HepG2 (cell line): ENCODE measurements at regions not wholly inside any gene's neighbourhood (a gene's known extent, or its start where the extent isn't known, plus 50 kb on each side); places are given as distances from the start of the nearest gene placed in this dataset.

Experiments used
- ATAC-seq: fragments of 200-7000 bp; cut with Tn5 transposase; 3 replicates; pipeline ENCODE4 v1.9.1; 2020; ENCODE audit warnings: mild to moderate bottlenecking, moderate library complexity
- BruUV-seq: library from RNA; stranded (reverse); fragments of 400-500 nt; replicated peaks from 2 replicates; lab custom pipeline; 2021; lab: Mats Ljungman, UMichigan
- CTCF ChIA-PET: fragments of 300-600 bp; formaldehyde crosslinking; extraction: SDS; loops from one replicate; lab custom pipeline; 2021; ENCODE audit warnings: low total read pairs, inconsistent platforms, low intra/inter-chr PET ratio; lab: Yijun Ruan, JAX
- POLR2A ChIA-PET: fragments of 350-600 bp; sonication (Branson Sonifier 250); formaldehyde crosslinking; loops from one replicate; lab custom pipeline; 2020; ENCODE audit warnings: antibody characterized with exemption, inconsistent platforms; lab: Yijun Ruan, JAX
- DNase-seq: peaks from one replicate; pipeline ENCODE4 v3.0.0-alpha.2; 2015; ENCODE audit warnings: low spot score
- FAIRE-seq: peaks from 3 replicates; lab custom pipeline; 2011; peaks lifted over from hg19 to GRCh38; lab: Jason Lieb, UNC
- H2AFZ ChIP-seq: one replicate; pipeline ENCODE4 v1.6.1; 2011; ENCODE audit warnings: low read length, inconsistent platforms
- H3K27ac ChIP-seq: fragments of 300-600 bp; 3 replicates; pipeline ENCODE4 v1.8.0; 2011; ENCODE audit warnings: mixed run types, mild to moderate bottlenecking, mixed read lengths, low read length, inconsistent platforms; ENCODE audit not compliant: insufficient read depth; ENCODE audit errors: extremely low read length
- H3K27me3 ChIP-seq, 2 experiments: fragments of 200-600 bp in 1 of 2; 2 replicates in 1 of 2; 3 replicates in 1 of 2; pipeline versions ENCODE4 v1.6.0 to v1.8.0; 2011; ENCODE audit warnings: low read length in 2 of 2, mild to moderate bottlenecking in 2 of 2, moderate library complexity in 2 of 2, inconsistent platforms in 1 of 2; ENCODE audit not compliant: insufficient read depth in 2 of 2, control insufficient read depth in 1 of 2
- H3K36me3 ChIP-seq, 2 experiments: fragments of 200-600 bp in 1 of 2; replicated peaks in 1 of 2; 2 replicates in 1 of 2; 3 replicates in 1 of 2; pipeline versions ENCODE4 v1.5.1 to v1.8.0; 2011; ENCODE audit warnings: low read length in 2 of 2, inconsistent platforms in 1 of 2; ENCODE audit not compliant: insufficient read depth in 2 of 2, control insufficient read depth in 1 of 2
- H3K4me1 ChIP-seq: 2 replicates; pipeline ENCODE4 v1.5.1; 2012; ENCODE audit warnings: low read length, inconsistent platforms; ENCODE audit not compliant: insufficient read depth
- H3K4me2 ChIP-seq: 2 replicates; pipeline ENCODE4 v1.6.0; 2011; ENCODE audit warnings: low read depth, low read length, inconsistent platforms
- H3K4me3 ChIP-seq, 3 experiments: fragments of 200-600 bp in 1 of 3; sonication (generic), shearing (Covaris generic) in 1 of 3; replicated peaks in 1 of 3; 2 replicates each; pipeline ENCODE4 v1.5.1; 2011 to 2016; ENCODE audit warnings: low read length in 3 of 3, inconsistent platforms in 2 of 3, low read depth in 2 of 3, mild to moderate bottlenecking in 2 of 3, control low read depth in 1 of 3, mixed read lengths in 1 of 3; ENCODE audit not compliant: insufficient read depth in 1 of 3
- H3K79me2 ChIP-seq: one replicate; pipeline ENCODE4 v1.6.1; 2011; ENCODE audit warnings: low read length, inconsistent platforms; ENCODE audit not compliant: insufficient read depth
- H3K9ac ChIP-seq: 2 replicates; pipeline ENCODE4 v1.6.0; 2011; ENCODE audit warnings: mild to moderate bottlenecking, low read depth, low read length, inconsistent platforms; ENCODE audit not compliant: insufficient read depth
- H3K9me3 ChIP-seq: 2 replicates; pipeline ENCODE4 v1.5.1; 2012; ENCODE audit warnings: mild to moderate bottlenecking, low read length
- H4K20me1 ChIP-seq: 2 replicates; pipeline ENCODE4 v1.6.0; 2011; ENCODE audit warnings: inconsistent platforms, mild to moderate bottlenecking, low read length, moderate library complexity; ENCODE audit not compliant: insufficient read depth
- MYPOP ChIP-seq: sonication (generic); formaldehyde crosslinking; IDR thresholded peaks from 2 replicates; pipeline ENCODE4 v1.8.1; 2023; ENCODE audit warnings: mild to moderate bottlenecking, moderate library complexity, missing genetic modification reagents
- SP1 ChIP-seq, 2 experiments: fragments of 450-650 bp in 1 of 2; sonication (generic) in 1 of 2; formaldehyde crosslinking in 1 of 2; IDR thresholded peaks; 2 replicates each; pipeline versions ENCODE4 v1.4.0 to v1.6.1; 2016 to 2020; ENCODE audit warnings: missing genetic modification reagents in 1 of 2
- TCF7 ChIP-seq: sonication (generic); IDR thresholded peaks from 2 replicates; pipeline ENCODE4 v1.6.1; 2016; ENCODE audit warnings: antibody characterized with exemption, low read depth
- ZC3H13 ChIP-seq: sonication (generic); formaldehyde crosslinking; IDR thresholded peaks from 2 replicates; pipeline ENCODE4 v1.8.1; 2023; ENCODE audit warnings: mild to moderate bottlenecking, missing genetic modification reagents, moderate library complexity
- ZNF501 ChIP-seq: sonication (generic); formaldehyde crosslinking; IDR thresholded peaks from 2 replicates; pipeline ENCODE4 v1.5.1; 2020; ENCODE audit warnings: mild to moderate bottlenecking, moderate library complexity, missing genetic modification reagents
- ZNF530 ChIP-seq: sonication (generic); formaldehyde crosslinking; IDR thresholded peaks from 2 replicates; pipeline ENCODE4 v1.5.0; 2020; ENCODE audit warnings: low read depth, mild to moderate bottlenecking, missing genetic modification reagents
- ZNF549 ChIP-seq: sonication (generic); formaldehyde crosslinking; IDR thresholded peaks from 2 replicates; pipeline ENCODE4 v1.5.0; 2020; ENCODE audit warnings: missing genetic modification reagents
- ZNF672 ChIP-seq: sonication (generic); formaldehyde crosslinking; IDR thresholded peaks from 2 replicates; pipeline ENCODE4 v1.8.1; 2022; ENCODE audit warnings: missing genetic modification reagents
- ZSCAN31 ChIP-seq: sonication (generic); formaldehyde crosslinking; IDR thresholded peaks from 2 replicates; pipeline ENCODE4 v1.5.0; 2020; ENCODE audit warnings: low read depth, mild to moderate bottlenecking, missing genetic modification reagents
- ZSCAN9 ChIP-seq: IDR thresholded peaks from 2 replicates; pipeline ENCODE4 v1.6.1; 2016; ENCODE audit warnings: borderline replicate concordance
- WGBS: methylation state at CpG from one replicate; pipeline ENCODE4 v1.1.6; 2017; ENCODE audit warnings: low lambda C conversion rate; 5-methylcytosine and 5-hydroxymethylcytosine counted together
- in situ Hi-C: cut with HindIII; loops from 2 replicates; pipeline ENCODE4 v1.10.0; 2017; ENCODE audit warnings: low pct_unique_long_range_greater_than_20kb; ENCODE audit not compliant: extremely low pct_ligation_motif_present
- intact Hi-C: fragments of 100-400 bp; cut with micrococcal nuclease; formaldehyde crosslinking; loops from one replicate; pipeline ENCODE4 v1.10.0; 2022; ENCODE audit not compliant: unreplicated experiment
- TF ChIP-seq, protein P1 (sequence below): sonication (generic); formaldehyde crosslinking; IDR thresholded peaks from 2 replicates; pipeline ENCODE4 v1.5.0; 2020; ENCODE audit warnings: mild to moderate bottlenecking, missing genetic modification reagents

DNA sequence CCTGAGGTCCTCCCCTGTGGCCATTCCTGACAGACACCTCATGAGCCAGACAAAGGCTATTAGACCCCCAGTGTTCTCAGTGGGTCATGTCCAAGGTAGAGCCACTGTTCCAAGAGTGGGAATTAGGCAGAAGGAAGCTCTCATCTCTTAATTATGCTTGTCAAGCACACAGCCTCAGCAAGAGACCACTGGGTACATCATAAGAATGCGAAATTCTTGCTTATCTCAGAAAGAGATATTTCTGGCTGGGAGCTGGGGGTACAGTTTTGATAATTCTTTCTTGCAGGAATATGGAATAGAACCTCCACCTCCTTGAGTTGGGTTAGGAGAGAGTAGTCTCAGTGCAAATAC is 1280.0 kb upstream of the CNTN5 start:
- no peak overlapping the region for H2AFZ ChIP-seq
- POLR2A ChIA-PET = no interaction called here
- FAIRE-seq = no peak

More for the DNA sequence above, 1280.0 kb upstream of the CNTN5 start:
- Histone ChIP-seq H3K9me3 (peaks cover 52% of the 10 kb centered on the region), H3K4me1 (peaks cover 15% of the 10 kb centered on the region; the same call in 1 of the 2 replicates), H3K27me3 (no peaks in the 10 kb centered on the region), H3K79me2 (no peaks in the 10 kb centered on the region), H3K4me3 (no peak overlapping the region), H3K36me3 (no peaks in the 10 kb centered on the region), H3K4me2 (no peak overlapping the region), H3K27ac (no peak overlapping the region), H4K20me1 (no peaks in the 10 kb centered on the region), H3K9ac (no peak overlapping the region)
- DNase-seq (no peak), ATAC-seq (no peak)
- intact Hi-C loops = no loop called here
- WGBS = 33% methylated on average over 1 of the region's 1 CpG
- no TSS peak for BruUV-seq
- CTCF ChIA-PET = no interaction called here
- no peak for TF ChIP-seq ZNF672 (CRISPR knock-in tag)
- no peak for TF ChIP-seq ZNF530 (CRISPR knock-in tag)
- TF ChIP-seq, protein P1, sequence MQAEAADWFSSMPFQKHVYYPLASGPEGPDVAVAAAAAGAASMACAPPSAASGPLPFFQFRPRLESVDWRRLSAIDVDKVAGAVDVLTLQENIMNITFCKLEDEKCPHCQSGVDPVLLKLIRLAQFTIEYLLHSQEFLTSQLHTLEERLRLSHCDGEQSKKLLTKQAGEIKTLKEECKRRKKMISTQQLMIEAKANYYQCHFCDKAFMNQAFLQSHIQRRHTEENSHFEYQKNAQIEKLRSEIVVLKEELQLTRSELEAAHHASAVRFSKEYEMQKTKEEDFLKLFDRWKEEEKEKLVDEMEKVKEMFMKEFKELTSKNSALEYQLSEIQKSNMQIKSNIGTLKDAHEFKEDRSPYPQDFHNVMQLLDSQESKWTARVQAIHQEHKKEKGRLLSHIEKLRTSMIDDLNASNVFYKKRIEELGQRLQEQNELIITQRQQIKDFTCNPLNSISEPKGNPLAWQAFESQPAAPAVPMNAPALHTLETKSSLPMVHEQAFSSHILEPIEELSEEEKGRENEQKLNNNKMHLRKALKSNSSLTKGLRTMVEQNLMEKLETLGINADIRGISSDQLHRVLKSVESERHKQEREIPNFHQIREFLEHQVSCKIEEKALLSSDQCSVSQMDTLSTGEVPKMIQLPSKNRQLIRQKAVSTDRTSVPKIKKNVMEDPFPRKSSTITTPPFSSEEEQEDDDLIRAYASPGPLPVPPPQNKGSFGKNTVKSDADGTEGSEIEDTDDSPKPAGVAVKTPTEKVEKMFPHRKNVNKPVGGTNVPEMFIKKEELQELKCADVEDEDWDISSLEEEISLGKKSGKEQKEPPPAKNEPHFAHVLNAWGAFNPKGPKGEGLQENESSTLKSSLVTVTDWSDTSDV (CRISPR knock-in tag) = no peak
- no peak for TF ChIP-seq SP1 (IDR thresholded peaks at IDR 0.05)
- no peak for TF ChIP-seq SP1 (CRISPR knock-in tag; IDR thresholded peaks at IDR 0.05)
- TF ChIP-seq ZNF549 (CRISPR knock-in tag) = no peak
- no peak for TF ChIP-seq ZC3H13 (CRISPR knock-in tag)
- no peak for TF ChIP-seq ZSCAN9
- no peak for TF ChIP-seq ZNF501
- no peak for TF ChIP-seq ZSCAN31 (CRISPR knock-in tag)
- TF ChIP-seq MYPOP = no peak
- no peak for TF ChIP-seq TCF7
- in situ Hi-C loops = no loop called here
